ENCODE measurements at regions not wholly inside any gene's neighbourhood (a gene's known extent, or its start where the extent isn't known, plus 50 kb on each side); places are given as distances from the start of the nearest gene placed in this dataset.

GRCh38 chr3:57009802-57010201 is 50.7 kb upstream of the SPATA12 start:
- DNase-seq (ENCODE audit: low read depth, low spot score) = no peak

GRCh38 chr3:57009367-57009766 is 51.1 kb upstream of the SPATA12 start:
- no peak for DNase-seq (ENCODE audit: low read depth, low spot score)

DNA sequence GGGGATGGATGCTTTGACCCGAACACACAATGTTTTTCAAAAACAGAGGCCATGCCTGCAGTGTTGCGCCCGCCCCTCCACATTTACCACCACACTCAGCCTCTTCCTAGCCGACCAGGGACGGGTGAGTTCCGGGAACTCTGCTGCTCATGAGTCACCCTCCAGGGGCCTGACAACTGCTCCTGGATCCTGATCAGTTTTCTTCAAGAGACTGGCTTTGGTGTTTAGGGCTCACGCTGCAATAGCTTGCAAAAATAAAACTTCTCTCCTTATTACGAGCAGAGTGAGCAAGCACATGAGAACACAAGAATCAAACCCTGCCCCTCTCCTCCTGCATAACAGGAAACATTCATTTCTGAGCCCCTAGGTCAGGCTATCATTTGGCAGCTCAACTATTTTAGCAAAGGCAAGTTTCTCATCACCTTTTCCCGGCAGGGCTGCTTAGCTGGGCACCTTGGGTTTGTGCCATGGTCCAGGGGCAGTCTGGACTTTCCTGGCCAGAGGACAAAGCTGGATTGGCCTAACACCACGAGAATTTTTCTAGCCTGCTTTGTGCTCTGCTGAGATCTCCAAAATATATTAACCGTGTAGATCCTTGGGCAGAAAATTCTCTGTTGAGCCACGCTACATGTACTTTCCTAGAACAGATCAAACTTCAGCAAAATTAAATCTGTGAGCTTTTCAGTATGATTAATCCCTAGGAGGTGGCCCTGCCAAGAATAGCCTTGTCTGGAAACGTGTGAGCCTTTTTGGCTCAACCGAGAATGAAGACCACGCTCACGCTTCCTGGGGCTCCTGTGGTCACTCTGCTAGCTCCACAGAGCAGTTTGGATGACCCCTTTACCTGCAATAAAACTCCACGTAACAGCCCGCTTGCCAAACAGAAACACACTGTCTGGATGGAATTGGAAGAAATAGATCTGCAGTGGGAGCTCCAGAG is 52.7 kb upstream of the SPATA12 start:
- peak; percentile 90 for DNase-seq (ENCODE audit: low read depth, low spot score)

DNA sequence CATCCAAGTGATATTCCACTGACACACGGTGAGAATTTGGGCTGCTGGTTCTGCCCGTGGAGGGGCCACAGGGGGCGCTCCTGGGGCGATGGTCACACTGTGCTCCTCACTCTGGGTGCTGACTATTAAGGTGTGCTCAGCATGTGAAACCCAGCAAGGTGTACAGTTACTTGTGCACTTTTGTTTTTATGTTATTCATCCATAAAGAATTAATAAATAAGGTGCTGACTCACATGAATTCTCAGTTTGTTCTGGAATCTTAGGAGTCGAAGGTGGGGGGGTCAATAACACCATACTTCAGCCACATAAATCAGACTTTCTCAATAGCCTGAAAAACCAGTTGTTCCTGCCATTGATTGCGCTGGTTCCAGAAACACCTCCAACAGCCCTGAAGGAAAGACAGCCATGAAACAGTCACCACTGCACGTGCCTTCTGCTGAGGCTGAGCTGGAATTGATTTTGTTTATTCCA is 53.5 kb upstream of the SPATA12 start:
- DNase-seq (ENCODE audit: low read depth, low spot score) = peak; percentile 42

DNA sequence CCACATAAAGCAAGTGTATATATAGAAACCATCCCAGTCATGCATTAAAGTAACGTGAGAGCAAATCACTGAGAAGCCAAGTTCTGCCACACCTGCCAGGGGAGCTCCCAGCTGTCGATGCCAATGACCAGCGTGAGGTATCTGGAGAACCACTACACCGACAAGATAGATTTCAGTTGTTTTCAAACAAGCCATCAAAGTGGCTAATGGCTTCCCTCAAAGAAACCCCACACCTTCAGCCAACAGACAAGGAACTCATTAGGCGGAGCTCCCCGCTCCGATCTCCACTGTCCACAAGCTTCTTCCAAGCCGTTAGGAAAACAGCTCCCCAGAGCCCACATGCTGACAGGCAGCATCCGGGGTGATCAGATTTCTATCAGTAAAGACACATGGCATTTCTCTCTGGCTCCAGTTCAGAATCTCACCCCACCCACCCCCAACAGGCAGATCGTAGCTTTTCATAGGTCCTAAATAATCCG is 54.2 kb upstream of the SPATA12 start:
- DNase-seq (ENCODE audit: low read depth, low spot score) = no peak

GRCh38 chr3:57004229-57004628 is 56.2 kb upstream of the SPATA12 start:
- no peak for DNase-seq (ENCODE audit: low read depth, low spot score)

GRCh38 chr3:57003676-57004075 is 56.8 kb upstream of the SPATA12 start:
- no peak for DNase-seq (ENCODE audit: low read depth, low spot score)

GRCh38 chr3:57001356-57001755 is 59.1 kb upstream of the SPATA12 start:
- no peak for DNase-seq (ENCODE audit: low read depth, low spot score)

GRCh38 chr3:57000012-57000411 is 60.5 kb upstream of the SPATA12 start:
- no peak for DNase-seq (ENCODE audit: low read depth, low spot score)

DNA sequence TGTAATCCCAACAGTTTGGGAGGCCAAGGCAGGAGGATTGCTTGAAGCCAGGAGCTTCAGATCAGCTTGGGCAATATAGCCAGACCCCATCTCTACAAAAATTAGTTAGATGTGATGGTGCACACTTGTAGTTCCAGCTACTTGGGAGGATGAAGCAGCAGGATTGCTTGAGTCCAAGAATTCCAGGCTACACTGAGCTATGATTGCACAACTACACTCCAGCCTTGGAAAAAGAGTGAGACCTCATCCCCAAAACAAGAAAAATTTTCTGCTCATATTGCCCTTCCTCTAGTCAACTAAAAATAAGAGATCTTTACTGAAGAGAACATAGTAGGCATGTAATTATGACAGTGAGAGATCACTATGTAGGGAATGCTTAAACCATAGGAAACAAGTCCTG is 60.9 kb upstream of the SPATA12 start:
- DNase-seq (ENCODE audit: low read depth, low spot score) = no peak

- peak; percentile 57 for DNase-seq (ENCODE audit: low read depth, low spot score)
These were observed 62.4 kb upstream of the SPATA12 start for GRCh38 chr3:56998076-56998529.

GRCh38 chr3:56997675-56998074 is 62.8 kb upstream of the SPATA12 start:
- peak; percentile 53 for DNase-seq (ENCODE audit: low read depth, low spot score)

GRCh38 chr3:56997041-56997440 is 63.4 kb upstream of the SPATA12 start:
- no peak for DNase-seq (ENCODE audit: low read depth, low spot score)

DNA sequence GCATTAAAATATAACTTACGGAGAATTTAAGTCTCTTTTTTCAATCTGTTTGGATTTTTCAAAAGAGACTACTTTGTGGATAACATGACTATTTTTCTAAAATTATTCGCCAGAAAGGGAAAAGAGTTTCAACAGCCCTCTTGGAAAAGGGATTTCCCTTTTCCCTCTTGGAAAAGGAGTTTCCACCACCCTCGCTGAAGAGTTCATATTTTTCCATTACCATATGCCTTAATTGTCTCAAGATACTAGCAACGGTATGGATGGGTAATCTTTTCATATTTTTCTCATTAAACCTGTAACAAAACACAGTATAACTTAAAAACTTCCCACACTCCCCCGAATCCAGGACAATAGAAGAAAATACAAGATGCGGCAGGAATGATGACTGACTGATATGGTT is 66.1 kb upstream of the SPATA12 start:
- DNase-seq (ENCODE audit: low read depth, low spot score) = no peak

DNA sequence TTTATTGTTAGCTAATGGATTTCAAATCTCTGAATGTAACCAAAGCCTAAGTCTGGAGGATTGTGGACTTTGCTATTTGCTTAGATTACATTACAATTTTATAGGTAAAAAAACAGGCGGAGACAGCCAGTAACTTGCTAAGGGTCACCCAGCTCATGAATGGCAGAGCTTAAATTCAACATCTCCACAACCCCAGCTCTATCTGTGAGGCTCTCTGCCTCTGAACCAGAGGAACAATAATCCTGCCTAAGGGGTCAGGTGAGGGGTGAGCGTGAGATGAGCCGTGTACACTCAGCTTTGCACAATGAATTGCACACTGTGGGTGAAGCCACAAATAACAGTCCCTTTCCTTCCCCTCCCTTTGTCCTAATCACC is 69.8 kb upstream of the SPATA12 start:
- DNase-seq (ENCODE audit: low read depth, low spot score) = no peak

DNA sequence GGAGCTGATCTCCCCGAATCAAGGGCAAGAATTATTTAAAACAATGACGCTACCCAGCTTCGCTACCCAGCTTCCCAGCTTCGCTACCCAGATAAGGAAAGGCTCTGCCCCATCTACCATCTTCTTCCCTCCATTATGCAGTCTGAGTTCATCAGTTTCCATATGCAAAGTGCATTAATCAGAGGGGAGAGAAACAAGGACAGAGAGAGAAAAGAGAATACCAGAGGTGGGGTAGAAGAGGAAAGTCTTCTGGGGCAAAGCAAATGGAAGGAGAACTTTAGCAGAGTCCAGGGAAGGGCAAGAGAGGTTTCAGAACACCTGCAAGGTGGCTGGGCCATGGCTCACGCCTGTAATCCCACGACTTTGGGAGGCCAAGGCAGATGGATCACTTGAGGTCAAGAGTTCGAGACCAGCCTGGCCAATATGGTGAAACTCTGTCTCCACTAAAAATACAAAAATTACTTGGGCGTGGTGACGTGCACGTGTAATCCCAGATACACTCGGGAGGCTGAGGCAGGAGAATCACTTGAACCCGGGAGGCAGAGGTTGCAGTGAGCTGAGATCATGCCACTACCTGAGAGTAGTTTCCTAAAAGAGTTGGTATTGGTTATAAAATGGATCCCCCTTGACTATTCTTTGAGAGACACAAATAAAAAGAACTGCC is 70.4 kb upstream of the SPATA12 start:
- no peak for DNase-seq (ENCODE audit: low read depth, low spot score)

GRCh38 chr3:56989169-56989976 is 71.1 kb upstream of the SPATA12 start:
- DNase-seq (ENCODE audit: low read depth, low spot score) = no peak

GRCh38 chr3:56988458-56989168 is 71.9 kb upstream of the SPATA12 start:
- DNase-seq (ENCODE audit: low read depth, low spot score) = peak; percentile 93

DNA sequence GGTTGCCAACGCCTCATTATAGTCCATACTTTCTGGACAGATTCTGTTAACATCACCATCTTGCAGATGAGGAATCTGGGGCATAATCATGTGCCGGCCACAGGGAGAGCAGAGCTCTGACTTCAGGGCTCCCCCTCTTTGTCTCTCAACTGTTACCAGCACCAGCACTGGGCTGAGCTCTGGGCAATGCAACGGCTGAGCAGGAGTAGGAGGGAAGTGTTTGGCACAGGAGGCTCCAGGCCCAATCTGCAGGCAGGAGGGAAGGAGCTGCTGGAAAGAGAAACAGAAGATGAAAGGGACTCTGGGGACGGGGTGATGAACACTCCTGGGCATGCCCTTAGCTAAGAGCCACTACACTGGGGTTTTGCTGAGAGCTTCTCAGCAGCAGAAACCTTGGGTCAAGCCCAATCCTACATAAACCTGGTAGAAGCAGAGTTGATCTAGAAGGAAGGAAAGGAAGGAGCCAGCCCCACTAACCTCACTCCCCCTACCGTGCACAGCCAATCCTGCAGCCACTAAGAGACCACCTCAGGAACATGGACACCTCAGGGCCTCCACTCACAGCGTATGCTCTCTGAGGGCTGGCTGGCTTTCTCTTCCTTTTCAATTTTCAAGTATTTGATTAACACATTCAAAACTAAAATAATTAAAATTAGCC is 73.1 kb upstream of the SPATA12 start:
- DNase-seq (ENCODE audit: low read depth, low spot score) = no peak

DNA sequence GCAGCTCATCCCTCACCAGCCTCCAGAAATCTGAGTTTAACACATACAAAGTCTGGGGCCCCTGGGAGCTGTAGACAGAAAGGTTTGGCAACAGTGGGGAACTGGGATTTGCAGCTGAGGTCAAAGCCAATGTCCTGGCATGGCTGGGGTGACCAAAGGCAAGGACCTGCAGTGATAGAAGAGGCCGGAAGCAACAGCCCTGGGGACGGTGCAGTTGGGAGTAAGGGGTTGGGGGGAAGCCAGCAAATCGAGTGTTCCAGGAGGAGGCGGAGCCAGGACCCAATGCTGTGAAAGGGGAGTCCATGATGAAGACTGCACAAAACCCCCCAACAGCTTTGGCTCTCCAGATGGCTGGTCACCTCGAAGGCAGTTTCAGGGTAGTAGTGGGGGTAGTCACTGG is 74.1 kb upstream of the SPATA12 start:
- no peak for DNase-seq (ENCODE audit: low read depth, low spot score)

GRCh38 chr3:56985878-56986277 is 74.6 kb upstream of the SPATA12 start:
- no peak for DNase-seq (ENCODE audit: low read depth, low spot score)
